ENCODE measurements at regions not wholly inside any gene's neighbourhood (a gene's known extent, or its start where the extent isn't known, plus 50 kb on each side); places are given as distances from the start of the nearest gene placed in this dataset.
"Not testable (repeated sequence)": the region's sequence is repeated elsewhere in the genome, so short reads cannot be mapped to it uniquely, and the experiment has no call there.

DNA sequence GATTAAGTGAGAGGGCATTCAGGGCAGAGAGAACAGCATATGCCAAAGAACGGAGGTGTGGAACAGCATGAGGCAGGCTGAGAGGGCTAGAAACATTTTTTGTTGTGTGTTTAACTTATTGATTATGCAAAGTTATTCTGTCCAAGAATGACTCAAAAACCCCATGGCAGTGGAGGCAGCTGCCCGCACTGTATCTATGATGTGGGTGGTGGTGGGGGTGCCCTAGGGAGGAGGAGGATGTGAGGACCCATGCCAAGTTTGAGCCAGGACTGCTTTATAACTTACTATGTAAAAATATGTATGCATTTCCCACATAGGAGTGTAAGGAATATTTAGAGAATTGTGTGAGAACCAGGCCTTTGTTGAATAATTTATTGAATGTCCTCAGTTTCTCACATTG lies 85.4 kb upstream of the GNAZ start:
- Mint-ChIP-seq H3K27me3 (peaks cover 17% of the 10 kb centered on the region), H3K9me3 (peaks cover 6% of the 10 kb centered on the region), H3K27ac (no peak overlapping the region), H3K36me3 (ENCODE audit: low read depth) (no peaks in the 10 kb centered on the region), H3K4me3 (no peak overlapping the region), H3K4me1 (ENCODE audit: low read depth) (peaks cover 7% of the 10 kb centered on the region)

DNA sequence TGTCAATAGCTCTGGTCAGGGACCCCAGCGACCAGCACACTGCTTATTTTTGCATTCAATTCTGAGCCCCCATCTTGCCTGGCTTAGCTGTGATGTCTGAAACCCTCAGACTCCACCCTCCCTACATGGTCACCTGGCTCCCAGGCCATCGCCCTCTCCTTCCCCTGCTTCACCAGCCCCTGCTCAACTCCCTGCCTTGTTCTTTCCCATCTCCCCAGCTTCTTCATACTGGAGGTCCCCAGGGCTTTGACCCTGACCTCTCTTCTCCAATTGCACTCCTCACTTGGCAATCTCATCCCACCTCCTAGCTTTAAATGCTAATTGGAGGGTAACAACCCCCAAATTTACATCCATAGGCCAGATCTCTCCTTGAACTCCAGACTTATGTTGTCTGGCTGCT lies 84.3 kb upstream of the GNAZ start:
- Mint-ChIP-seq H3K27ac (no peak overlapping the region), H3K27me3 (peaks cover 21% of the 10 kb centered on the region), H3K9me3 (no peaks in the 10 kb centered on the region), H3K36me3 (ENCODE audit: low read depth) (no peaks in the 10 kb centered on the region), H3K4me1 (ENCODE audit: low read depth) (peaks cover 7% of the 10 kb centered on the region), H3K4me3 (no peak overlapping the region)

DNA sequence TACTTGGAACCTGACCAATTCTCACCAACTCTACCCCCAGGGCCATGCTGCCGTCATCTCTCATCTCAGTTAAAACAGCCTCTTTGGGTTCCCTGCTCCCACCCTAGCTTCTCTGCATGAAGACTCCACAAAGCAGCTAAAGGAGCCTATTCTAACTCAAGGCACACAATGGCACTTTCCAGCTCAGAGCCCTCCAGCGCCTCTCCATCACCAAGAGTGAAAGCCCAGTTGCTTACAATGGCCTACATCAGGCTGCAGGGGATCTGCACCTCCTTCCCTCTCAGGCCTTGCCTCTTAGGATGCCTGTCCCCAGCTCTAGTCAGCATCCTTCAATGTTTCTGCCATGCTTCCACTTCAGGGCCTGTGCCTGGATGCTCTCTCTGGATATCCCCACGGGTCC lies 83.7 kb upstream of the GNAZ start:
- no peak overlapping the region for H3K4me3 Mint-ChIP-seq
- H3K27ac Mint-ChIP-seq: no peak overlapping the region
- peaks cover 7% of the 10 kb centered on the region for H3K4me1 Mint-ChIP-seq (ENCODE audit: low read depth)
- no peaks in the 10 kb centered on the region for H3K36me3 Mint-ChIP-seq (ENCODE audit: low read depth)
- peaks cover 21% of the 10 kb centered on the region for H3K27me3 Mint-ChIP-seq
- no peaks in the 10 kb centered on the region for H3K9me3 Mint-ChIP-seq

DNA sequence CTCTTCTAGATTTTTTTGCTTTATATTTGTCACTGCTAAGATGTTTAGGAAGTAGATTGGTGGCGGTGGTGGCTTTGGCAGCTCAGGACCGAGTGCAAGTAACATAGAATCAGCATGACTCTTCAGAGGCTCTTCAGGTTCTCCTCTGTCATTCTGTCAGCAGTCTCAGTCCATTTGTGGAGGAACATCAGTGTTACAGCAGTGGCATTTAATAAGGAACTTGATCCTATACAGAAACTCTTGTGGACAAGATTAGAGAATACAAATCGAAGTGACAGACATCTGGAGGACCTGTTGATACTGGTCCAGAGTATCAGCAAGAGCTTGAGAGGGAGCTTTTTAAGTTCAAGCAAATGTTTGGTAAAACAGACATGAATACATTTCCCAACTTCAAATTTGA lies 82.2 kb upstream of the GNAZ start:
- peaks cover 6% of the 10 kb centered on the region for H3K4me1 Mint-ChIP-seq (ENCODE audit: low read depth)
- no peak overlapping the region for H3K4me3 Mint-ChIP-seq
- H3K27me3 Mint-ChIP-seq: peaks cover 26% of the 10 kb centered on the region
- H3K9me3 Mint-ChIP-seq: no peaks in the 10 kb centered on the region
- no peaks in the 10 kb centered on the region for H3K36me3 Mint-ChIP-seq (ENCODE audit: low read depth)
- no peak overlapping the region for H3K27ac Mint-ChIP-seq

DNA sequence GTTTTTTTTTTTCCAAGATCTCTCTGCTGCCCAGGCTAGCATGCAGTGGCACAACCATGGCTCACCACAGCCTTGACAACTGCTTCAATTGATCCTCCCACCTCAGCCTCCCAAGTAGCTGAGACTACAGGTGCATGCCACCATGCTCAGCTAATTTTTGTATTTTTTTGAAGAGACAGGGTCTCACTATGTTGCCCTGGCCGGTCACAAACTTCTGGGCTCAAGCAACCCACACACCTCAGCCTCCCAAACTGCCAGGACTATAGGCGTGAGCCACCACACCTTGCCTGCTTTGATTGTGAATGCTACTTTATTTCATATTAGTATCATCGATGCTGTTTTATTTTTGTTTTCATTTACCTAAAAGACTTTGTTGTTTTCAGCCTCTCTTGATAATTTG lies 81.5 kb upstream of the GNAZ start:
- Mint-ChIP-seq H3K27me3 (peaks cover 26% of the 10 kb centered on the region), H3K9me3 (no peaks in the 10 kb centered on the region), H3K27ac (no peak overlapping the region), H3K4me1 (ENCODE audit: low read depth) (no peaks in the 10 kb centered on the region), H3K4me3 (no peak overlapping the region), H3K36me3 (ENCODE audit: low read depth) (no peaks in the 10 kb centered on the region)

DNA sequence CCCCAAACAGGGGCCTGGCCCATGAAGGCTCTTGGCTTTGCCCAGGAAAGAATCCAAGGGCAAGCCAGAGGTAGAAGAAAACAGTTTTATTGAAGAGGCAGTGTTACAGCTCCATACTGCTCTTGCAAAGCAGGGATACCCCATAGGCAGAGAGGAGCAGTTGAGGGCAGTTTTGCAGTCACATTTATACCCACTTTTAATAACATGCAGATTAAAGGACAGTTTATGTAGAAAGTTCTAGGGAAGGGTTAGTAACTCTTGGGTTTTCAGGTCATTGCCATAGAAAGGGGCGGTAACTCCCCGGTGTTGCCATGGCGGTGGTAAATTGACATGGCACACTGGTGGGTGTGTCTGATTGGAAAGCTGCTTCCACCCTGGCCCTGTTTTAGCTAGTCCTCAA lies 80.5 kb upstream of the GNAZ start:
- H3K27me3 Mint-ChIP-seq: peaks cover 31% of the 10 kb centered on the region
- peaks cover under 1% of the 10 kb centered on the region for H3K36me3 Mint-ChIP-seq (ENCODE audit: low read depth)
- no peaks in the 10 kb centered on the region for H3K9me3 Mint-ChIP-seq
- no peaks in the 10 kb centered on the region for H3K4me1 Mint-ChIP-seq (ENCODE audit: low read depth)
- no peak overlapping the region for H3K27ac Mint-ChIP-seq
- H3K4me3 Mint-ChIP-seq: no peak overlapping the region

DNA sequence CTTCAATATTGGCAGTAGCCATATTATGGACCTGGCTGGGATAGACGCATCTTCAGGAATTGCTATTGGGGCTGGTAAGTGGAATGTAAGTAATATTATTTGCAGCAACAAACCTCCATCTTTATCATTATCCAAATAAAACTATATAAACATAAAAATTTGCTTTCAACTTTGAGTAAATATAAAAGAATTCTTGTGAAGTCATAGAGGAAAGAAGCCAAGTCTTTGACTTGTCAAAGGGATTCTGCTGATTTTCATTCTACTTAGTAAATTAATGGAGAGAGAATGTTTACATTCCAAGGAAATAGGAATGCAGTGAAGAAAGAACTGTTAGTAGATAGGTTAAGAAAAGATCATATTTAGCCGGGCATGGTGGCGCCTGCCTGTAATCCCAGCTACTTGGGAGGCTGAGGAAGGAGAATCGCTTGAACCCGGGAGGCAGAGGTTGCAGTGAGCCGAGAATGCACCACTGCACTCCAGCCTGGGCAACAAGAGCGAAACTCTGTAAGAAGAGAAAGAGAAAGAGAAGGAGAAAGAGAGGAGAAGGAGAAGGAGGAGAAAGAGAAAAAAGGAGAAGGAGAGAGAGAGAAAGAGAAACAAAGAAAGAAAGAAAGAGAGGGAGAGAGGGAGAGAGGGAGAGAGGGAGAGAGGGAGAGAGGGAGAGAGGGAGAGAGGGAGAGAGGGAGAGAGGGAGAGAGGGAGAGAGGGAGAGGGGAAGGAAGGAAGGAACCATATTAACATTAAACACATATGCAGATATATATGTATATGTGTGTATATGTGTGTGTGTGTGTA lies 79.4 kb upstream of the GNAZ start:
- not testable (repeated sequence) for H3K27ac Mint-ChIP-seq; H3K4me3 Mint-ChIP-seq; H3K4me1 Mint-ChIP-seq (ENCODE audit: low read depth); H3K9me3 Mint-ChIP-seq; H3K36me3 Mint-ChIP-seq (ENCODE audit: low read depth)
- H3K27me3 Mint-ChIP-seq: peaks cover 40% of the 10 kb centered on the region

DNA sequence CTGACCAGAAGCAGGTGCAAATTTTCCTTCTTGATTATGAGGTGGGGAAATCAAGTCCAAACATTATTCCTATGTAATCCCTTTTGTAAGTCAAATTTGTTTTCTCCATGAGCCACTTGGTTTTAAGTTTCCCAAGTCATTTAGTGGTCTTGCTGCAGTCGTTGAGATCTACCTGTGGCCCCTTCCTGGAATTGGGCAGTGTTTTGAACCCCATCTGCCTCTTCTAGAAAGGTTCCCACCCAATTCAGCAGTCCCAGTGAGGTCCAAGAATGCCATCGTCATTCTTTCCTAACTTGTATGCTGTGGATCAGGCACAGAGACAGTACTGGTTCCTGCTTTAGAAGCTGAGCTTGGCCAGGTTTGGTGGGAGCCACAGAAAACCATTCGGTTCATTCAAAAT lies 77.8 kb upstream of the GNAZ start:
- Mint-ChIP-seq H3K4me1 (ENCODE audit: low read depth) (no peaks in the 10 kb centered on the region), H3K36me3 (ENCODE audit: low read depth) (peaks cover 3% of the 10 kb centered on the region), H3K27me3 (peaks cover 48% of the 10 kb centered on the region), H3K27ac (no peak overlapping the region), H3K4me3 (no peak overlapping the region), H3K9me3 (peaks cover 7% of the 10 kb centered on the region)

DNA sequence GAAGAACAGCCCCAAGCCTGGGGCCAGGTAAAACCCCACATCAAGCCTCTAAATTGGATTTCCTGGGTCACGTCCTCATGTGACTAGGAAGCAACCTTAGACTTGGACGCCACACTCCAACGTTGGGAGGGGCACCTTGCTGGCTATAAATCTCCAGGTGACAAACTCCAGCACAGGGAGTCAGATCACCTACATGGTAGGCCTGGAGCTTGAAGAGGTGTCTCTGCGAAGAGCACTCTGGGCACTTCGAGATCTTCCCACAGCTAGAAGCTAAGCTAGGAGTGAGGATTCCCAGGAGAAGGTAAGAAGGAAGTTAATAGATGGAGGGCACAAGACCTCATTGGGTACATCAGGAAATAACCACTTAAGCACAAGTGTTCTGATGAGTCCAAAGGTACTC lies 77.1 kb upstream of the GNAZ start:
- peaks cover 3% of the 10 kb centered on the region for H3K36me3 Mint-ChIP-seq (ENCODE audit: low read depth)
- peaks cover 53% of the 10 kb centered on the region for H3K27me3 Mint-ChIP-seq
- no peak overlapping the region for H3K27ac Mint-ChIP-seq
- no peak overlapping the region for H3K4me3 Mint-ChIP-seq
- peaks cover 14% of the 10 kb centered on the region for H3K9me3 Mint-ChIP-seq
- no peaks in the 10 kb centered on the region for H3K4me1 Mint-ChIP-seq (ENCODE audit: low read depth)

DNA sequence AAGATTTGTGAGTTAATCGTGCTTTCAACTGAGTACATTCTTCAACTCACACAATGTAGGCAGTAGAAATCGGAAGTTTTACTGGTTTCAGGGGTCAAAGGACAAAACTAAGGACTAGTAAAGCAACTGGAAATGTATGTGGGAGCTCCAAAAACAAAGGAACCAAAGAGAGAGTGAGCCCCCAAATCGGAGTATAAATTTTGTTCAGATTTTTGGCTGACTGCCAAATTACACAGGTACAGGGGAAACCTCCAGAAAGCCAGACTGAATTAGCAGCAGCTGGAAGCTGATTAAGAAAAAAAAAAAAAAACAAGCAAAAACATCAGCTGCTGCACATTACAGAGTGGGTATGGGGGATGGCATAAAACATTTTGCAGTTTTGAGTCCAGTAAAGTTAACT lies 75.2 kb upstream of the GNAZ start:
- Mint-ChIP-seq H3K4me1 (ENCODE audit: low read depth) (no peaks in the 10 kb centered on the region), H3K9me3 (peaks cover 18% of the 10 kb centered on the region), H3K27ac (no peak overlapping the region), H3K36me3 (ENCODE audit: low read depth) (peaks cover 3% of the 10 kb centered on the region), H3K4me3 (no peak overlapping the region), H3K27me3 (peaks cover 63% of the 10 kb centered on the region)

DNA sequence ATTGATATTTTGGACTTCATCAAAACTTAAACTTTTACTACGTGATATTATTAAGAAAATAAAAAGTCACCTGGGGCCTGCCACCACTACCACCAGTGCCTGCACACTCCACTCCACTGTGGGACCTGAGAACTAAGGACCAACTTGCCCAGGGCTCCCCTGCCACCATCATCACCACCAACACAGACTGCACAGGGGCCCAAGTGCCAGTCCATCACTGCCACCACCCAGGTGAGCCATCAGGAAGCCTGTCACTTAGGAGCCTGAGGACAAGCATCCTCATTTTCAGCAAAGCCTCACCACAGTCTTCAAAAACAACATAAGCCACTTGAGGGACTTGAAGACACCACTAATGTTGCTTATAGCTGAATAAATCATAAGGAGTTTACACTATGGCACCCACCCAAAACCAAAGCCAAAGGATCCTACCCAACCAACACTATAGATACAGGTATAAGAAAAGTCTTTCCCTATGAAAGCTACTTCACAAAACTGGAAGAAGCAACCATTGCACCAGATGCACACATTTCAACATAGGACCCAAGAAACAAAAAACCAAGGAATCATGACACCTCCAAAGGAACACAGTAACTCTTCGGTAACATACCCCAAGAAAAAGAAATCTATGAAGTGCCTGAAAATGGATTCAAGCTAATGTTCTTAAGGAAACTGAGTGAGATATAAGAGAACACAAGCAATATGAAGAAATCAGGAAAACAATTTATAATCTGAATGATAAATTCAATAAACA lies 73.6 kb upstream of the GNAZ start:
- Mint-ChIP-seq H3K27me3 (peaks cover 70% of the 10 kb centered on the region), H3K4me1 (ENCODE audit: low read depth) (peaks cover 9% of the 10 kb centered on the region), H3K36me3 (ENCODE audit: low read depth) (peaks cover 3% of the 10 kb centered on the region), H3K4me3 (no peak overlapping the region), H3K9me3 (peaks cover 18% of the 10 kb centered on the region), H3K27ac (no peak overlapping the region)

DNA sequence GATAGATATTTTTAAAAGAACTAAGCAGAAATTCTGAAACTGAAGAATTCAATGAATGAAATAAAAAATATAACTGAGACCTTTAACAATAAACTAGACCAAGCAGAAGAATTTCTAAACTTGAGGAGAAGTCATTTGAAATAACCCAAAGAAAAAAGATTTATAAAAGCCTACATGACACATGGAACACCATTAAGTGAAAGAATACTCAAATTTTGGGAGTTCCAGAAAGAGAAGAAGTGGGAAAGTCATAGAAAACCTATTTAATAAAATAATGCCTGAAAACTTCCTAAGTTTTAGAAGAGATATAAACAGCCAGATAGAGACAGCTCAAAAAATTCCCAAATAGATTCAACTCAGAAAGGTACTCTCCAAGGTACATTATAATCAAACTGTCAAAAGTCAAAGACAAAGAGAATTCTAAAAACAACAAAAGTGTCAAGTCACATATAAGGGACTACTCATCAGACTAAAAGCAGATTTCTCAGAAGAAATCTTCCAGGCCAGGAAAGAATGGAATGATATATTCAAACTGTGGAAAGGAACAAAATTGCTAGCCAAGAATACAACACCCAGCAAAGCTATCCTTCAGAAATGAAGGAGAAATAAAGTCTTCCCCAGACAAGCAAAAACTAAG lies 72.9 kb upstream of the GNAZ start:
- Mint-ChIP-seq H3K9me3 (peaks cover 18% of the 10 kb centered on the region), H3K36me3 (ENCODE audit: low read depth) (peaks cover 3% of the 10 kb centered on the region), H3K27me3 (peaks cover 74% of the 10 kb centered on the region)

DNA sequence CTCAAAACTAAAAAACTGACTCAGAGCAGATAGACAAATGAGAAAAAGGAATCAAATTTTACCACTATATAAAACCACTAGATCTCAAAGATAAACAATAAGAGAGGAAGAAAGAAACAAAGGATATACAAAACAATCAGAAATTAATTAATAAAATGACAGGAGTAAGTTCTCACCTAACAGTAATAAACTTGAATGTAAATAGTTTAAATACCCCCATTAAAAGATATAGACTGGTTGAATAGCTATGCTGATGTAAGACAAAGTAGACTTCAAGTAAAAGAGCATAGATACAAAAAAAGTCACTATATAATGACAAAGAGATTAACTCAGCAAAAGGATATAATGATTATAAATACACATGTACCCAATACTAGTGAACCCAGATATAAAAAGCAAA lies 72.3 kb upstream of the GNAZ start:
- Mint-ChIP-seq H3K27ac (no peak overlapping the region), H3K4me1 (ENCODE audit: low read depth) (peaks cover 9% of the 10 kb centered on the region), H3K36me3 (ENCODE audit: low read depth) (peaks cover 3% of the 10 kb centered on the region), H3K27me3 (peaks cover 72% of the 10 kb centered on the region), H3K9me3 (peaks cover 18% of the 10 kb centered on the region), H3K4me3 (no peak overlapping the region)

More for the DNA sequence above, 72.9 kb upstream of the GNAZ start:
- Mint-ChIP-seq H3K27ac (no peak overlapping the region), H3K4me3 (no peak overlapping the region), H3K4me1 (ENCODE audit: low read depth) (peaks cover 9% of the 10 kb centered on the region)

DNA sequence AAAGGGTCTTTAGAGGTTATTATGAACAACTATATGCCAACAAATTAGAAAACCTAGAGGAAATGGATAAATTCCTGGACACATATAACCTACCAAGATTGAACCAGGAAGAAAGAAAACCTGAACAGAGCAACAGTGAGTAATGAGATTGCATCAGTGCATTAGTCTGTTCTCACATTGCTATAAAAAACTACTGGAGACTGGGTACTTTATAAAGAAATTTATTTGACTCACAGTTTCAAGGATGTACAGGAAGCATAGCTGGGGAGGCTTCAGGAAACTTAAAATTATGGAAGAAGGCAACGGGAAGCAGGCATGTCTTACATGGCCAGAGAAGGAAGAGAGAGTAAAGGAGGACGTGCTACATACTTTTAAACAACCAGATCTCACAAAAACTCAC lies 70.8 kb upstream of the GNAZ start:
- Mint-ChIP-seq H3K36me3 (ENCODE audit: low read depth) (peaks cover 3% of the 10 kb centered on the region), H3K27me3 (peaks cover 85% of the 10 kb centered on the region), H3K4me1 (ENCODE audit: low read depth) (peaks cover 9% of the 10 kb centered on the region), H3K4me3 (no peak overlapping the region), H3K9me3 (peaks cover 18% of the 10 kb centered on the region), H3K27ac (no peak overlapping the region)

DNA sequence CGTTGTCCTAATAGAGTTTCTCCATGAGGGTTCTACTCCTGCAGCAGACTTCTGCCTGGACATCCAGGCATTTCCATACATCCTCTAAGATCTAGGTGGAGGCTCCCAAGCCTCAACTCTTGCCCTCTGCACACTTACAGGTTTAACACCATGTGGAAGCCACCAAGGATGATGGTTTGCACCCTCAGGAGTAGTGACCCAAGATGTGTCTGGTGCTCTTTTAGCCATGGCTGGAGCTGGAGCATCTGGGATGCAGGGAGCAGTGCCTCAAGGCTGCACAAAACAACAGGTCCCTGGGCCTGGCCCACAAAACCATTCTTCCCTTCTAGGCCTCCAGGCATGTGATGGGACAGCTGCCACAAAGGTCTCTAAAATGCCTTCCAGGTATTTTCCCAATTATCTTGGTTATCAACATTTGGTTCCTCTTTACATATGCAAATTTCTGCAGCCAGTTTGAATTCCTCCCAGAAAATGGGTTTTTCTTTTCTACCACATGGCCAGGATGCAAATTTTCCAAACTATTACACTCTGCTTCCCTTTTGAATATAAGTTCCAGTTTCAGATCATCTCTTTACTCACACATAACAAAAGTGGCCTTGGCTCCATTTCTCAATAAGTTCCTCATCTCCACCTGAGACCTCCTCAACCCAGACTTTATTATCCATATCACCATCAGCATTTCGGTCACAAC lies 69.5 kb upstream of the GNAZ start:
- Mint-ChIP-seq H3K36me3 (ENCODE audit: low read depth) (no peaks in the 10 kb centered on the region), H3K27ac (no peak overlapping the region), H3K4me1 (ENCODE audit: low read depth) (peaks cover 9% of the 10 kb centered on the region), H3K9me3 (peaks cover 16% of the 10 kb centered on the region), H3K27me3 (peaks cover 82% of the 10 kb centered on the region), H3K4me3 (no peak overlapping the region)
